ENCODE measurements at regions not wholly inside any gene's neighbourhood (a gene's known extent, or its start where the extent isn't known, plus 50 kb on each side); places are given as distances from the start of the nearest gene placed in this dataset.

DNA sequence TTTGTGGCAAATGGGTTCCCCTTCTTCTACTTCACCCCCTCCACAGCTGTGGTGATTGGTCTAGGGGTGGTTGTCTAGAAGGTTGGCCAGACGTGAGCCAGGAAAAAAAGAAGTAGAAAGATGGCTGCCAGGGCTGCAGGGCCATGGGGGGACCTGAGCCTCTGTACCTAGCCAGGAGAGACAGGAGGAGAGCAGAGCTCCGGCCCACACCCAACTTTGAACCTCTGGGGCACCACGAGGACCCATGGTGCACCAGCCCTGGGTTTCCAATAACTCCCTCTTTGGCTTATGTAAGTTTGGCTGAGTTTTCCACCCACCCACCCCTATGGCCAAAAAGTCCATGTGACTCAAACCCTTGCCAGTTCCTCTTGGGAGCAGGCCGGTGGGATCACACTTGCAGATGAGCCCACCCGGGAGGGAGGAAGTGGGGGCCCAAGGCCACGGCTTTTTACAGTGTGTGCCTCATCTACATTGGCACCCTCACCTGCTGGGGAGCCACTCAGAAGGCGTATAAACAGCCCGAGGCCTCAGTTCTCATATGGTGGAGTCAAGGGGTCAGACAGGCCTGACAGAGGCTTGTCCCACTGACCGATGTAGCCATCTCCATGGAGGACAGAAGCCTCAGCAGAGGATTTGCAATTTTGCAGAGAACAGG, 293.1 kb upstream of the HDAC4 start:
- DNase-seq (ENCODE audit: low read depth in 3 of 3, low spot score in 1 of 3): no peak

DNA sequence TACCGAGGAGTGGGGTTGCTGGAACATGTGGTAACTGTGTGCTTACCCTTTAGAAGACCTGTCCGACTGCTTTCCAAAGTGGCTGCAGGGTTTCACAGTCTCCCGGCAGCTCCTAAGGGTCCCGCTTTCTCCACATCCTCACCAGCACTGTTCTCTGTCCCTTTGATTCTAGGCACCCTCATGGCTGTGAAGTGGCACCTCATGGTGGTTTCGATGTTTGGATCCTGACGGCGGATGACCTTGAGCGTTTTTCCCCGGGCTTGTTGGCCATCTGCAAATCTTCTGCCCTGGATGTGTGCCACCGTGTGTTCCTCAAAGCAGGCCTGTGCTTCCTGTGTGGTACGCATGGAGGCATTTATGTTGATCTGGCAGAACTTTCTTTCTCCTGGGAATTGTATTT, 292.5 kb upstream of the HDAC4 start:
- DNase-seq (ENCODE audit: low read depth in 3 of 3, low spot score in 1 of 3): no peak

DNA sequence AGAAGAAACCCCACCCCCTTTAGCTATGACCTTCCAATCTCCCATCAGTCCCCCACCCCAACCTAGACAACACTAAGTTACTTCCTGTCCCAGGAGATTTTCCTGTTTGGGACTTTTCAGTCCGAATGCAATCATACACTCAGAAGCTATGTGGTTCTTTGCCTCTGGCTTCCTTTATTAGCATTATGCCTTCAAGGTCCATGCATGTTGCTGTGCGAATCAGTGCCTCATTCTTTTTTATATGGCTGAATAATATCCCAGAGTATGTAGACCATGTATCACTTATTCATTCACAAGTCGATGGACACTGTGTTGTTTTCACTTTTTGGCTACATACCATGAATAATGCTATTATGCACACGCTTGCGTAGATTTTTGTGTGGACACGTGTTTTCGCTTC, 292.1 kb upstream of the HDAC4 start:
- no peak for DNase-seq (ENCODE audit: low read depth in 3 of 3, low spot score in 1 of 3)

DNA sequence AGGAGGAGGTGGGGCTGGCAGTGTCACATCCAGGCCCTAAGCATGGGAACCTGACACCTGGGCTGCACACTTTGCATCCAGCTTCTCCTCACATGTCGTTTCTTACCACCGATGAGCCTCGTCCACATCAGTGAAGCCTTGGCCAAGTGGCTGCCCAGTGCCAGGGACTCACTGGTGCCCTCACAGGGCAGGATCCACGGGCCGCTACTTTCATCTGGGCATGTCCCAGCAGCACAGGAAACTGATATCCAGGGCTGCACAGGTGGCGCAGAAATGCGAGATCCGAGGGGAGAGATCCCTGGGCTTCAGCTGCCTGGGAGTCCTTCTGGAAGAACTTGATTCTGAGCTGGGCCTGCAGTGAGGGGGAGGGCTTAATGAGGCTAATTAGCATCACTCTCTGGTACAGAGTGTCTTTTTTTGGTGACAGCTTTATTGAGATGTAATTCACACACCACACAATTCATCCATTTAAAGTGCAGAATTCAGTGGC, 291.6 kb upstream of the HDAC4 start:
- no peak for DNase-seq (ENCODE audit: low read depth in 3 of 3, low spot score in 1 of 3)

DNA sequence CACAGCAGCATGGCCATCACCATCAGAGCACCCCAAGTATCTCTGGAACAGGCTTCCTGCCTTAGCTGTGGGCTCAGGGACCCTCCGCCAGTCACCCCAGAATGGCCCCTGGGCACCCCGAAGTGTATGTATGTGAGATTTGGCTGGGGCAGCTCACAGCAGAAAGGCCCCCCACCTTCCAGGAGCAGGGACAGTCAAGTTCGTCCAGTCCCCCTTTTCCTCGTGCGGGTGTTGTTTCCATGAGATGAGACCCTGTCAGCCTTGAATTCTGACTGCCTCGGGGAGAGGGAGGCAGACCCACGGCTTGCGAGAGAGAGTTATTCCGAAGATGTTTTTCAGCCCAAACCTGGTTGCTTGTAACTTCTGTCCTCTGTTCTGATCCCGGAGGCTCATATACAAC, 290.9 kb upstream of the HDAC4 start:
- DNase-seq (ENCODE audit: low read depth in 3 of 3, low spot score in 1 of 3): no peak

DNA sequence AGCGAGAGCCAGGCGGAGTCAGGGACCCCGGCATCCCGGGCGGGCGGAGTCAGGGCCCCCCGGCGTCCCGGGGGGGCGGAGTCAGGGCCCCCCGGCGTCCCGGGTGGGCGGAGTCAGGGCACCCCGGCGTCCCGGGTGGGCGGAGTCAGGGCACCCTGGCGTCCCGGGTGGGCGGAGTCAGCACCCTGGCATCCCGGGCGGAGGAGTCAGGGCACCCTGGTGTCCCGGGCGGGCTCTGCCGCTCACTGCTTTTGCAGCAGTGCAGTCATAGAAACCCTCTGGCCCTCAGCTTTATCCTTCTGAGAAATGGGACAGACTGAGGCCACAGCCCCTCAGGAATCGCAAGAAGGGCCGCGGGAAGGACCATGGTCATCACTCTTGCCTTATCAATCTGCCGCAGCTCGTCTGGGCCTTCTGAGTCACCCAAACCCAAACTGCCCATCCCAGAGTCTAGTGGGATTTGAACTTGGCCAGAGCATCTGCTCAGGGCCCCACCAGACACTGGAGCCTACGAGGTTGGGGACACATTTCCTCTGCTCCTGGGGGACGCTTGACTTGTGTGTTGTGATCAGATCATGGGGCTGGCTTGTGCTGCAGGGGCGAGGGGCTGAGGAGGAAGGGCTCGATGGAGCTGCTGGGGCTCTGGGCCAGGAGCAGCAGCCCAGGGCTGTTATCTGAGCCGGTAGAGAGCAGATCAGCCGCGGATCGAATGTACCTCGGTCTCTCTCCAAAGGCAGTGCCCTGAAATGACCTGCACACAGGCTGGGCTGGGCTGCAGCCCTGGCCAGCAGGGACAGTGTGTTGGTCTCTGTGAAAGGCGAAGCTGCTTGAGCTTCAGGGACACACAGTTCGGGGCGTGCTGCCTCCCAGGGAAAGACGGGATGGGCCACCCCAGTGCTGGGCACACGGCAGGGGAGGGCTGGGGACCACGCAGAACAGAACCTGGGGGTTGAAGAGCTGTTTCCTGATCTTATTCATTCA, 290.1 kb upstream of the HDAC4 start:
- DNase-seq (ENCODE audit: low read depth in 3 of 3, low spot score in 1 of 3): no peak

DNA sequence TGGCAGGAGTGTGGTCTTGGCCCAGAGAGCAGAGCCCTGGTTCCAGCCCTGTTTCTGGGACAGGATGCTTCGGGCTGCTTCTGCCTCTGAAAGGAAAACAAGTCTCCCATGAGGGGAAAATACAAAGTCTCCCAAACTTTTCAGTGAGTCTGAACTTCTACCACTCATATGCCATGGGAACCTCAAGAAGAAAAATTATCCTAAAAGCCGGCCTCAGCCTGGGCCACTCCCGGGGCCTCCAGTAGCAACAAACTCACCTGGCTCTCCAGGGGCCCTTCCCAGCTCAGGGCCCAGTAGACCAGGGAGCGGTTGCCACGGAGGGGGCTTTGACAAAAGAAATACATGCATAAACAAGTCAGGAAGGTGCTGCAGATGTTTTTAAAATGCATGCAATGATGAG, 289.2 kb upstream of the HDAC4 start:
- DNase-seq (ENCODE audit: low read depth in 3 of 3, low spot score in 1 of 3): no peak

DNA sequence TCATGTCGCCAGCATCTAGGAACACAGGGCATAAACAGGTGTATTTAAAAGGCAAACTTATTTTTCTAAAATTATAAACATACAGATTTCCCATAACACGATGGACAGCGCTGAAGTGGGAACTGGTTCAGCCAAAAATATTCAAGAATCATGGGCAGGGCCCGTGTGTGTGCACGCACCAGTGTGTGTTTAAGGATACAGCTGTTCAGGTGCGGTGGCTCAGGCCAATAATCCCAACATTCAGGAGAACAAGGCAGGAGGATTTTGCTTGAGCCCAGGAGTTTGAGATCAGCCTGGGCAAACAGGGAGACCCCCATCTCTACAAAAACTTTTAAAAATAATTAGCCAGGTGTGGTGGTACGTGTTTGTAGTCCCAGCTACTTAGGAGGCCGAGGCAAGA, 288.6 kb upstream of the HDAC4 start:
- DNase-seq (ENCODE audit: low read depth in 3 of 3, low spot score in 1 of 3): no peak

DNA sequence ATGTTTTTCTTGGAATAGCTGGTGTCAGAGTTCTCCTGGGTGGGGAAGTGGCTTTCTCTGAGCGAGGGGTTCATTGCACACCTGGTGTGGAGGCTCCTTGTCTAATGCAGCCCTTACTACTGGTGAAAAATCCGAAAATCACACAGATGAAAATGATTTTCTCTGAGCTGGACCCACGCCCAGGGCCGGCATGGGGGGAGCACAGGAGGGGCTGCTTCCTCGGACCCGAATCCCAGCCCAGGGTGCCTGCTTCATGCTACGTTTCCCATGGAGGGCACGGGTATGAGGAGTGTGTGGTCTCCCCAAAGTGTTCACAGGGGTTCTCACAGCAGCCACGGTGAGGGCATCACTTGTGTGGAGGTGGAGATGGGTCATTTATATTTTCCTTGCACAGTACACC, 288.0 kb upstream of the HDAC4 start:
- DNase-seq (ENCODE audit: low read depth in 3 of 3, low spot score in 1 of 3): no peak

DNA sequence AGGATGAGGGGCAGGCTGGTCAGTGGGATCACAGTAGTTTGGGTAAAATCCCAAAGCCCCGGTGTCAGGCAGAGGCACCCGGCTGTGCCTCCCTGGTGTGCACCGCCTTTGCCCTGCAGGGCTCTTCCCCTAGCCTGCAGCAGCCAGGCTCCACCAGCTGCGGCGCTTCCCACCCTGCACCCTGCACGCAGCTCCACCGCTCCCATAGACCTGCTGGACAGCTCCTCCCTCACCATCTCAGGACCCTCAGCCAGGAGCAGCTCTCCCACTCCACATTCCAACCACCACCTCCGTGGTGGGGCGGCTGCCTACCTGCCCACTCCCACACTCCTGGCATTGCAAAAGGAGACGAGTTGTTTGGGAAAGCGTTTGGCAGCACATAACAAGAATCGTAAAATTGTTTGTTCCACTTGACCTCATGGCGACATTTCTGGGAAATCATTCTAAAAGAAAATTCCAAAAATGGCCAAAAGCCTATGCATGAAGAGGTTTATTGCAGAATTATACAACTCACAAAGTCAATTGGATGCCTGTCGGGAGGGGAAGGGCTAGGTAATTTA, 287.4 kb upstream of the HDAC4 start:
- DNase-seq (ENCODE audit: low read depth in 3 of 3, low spot score in 1 of 3): no peak

DNA sequence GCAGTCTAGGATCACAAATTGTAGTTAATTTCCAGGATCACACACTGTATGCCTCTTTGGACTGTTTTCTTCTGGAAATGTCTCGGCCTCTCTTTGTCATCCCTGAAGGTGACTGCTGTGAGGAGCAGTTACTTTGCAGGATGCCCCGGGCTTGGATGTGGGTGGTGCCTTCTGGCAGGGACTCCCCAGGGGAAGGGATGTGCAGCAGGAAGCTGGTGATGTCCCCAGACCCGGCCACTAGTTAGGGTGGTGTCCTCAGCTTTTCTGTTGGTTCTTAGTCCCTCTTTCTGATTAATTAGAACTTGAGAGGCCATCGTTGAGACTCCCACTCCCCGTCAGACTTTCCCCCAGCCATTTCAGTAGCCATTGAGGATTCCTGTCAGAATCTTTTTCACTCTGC, 286.6 kb upstream of the HDAC4 start:
- no peak for DNase-seq (ENCODE audit: low read depth in 3 of 3, low spot score in 1 of 3)

DNA sequence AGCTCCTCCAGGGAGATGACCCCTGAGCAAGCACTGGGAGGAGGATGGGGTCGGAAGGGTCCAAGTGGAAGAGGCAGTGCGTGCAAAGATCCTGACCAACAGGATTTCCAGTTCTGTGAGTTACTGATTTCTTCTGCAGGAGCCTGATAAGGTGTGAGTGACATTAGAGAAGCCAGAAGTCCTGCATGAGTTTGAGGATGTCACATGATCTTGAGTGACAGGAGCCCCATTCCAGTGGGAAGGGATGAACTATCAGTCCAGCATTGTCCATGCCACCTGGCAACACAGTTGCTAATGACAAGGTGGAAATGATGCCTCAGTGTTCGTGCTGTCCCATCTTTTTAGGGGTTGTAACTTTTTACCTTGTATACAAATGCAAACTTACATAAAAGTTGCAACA, 285.1 kb upstream of the HDAC4 start:
- DNase-seq (ENCODE audit: low read depth in 3 of 3, low spot score in 1 of 3): no peak

DNA sequence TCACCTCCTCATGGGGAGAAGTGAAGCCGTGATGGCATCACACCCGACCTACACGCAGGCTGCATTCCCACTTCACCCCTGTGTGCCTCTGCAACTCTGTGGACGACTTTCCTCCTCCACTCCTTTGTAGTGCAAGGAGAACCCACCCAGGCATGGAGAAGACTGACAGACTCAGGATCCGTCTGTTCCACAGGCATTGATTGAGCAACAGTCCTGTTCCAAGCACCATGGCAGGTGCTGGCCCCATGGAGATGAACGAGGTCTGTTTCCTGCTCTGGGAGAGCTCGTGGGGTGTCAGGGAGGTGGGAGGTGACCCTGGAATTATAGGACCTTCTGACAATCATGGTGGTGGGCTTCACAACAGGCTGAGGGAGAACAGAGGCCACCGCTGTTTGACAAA, 284.7 kb upstream of the HDAC4 start:
- no peak for DNase-seq (ENCODE audit: low read depth in 3 of 3, low spot score in 1 of 3)

DNA sequence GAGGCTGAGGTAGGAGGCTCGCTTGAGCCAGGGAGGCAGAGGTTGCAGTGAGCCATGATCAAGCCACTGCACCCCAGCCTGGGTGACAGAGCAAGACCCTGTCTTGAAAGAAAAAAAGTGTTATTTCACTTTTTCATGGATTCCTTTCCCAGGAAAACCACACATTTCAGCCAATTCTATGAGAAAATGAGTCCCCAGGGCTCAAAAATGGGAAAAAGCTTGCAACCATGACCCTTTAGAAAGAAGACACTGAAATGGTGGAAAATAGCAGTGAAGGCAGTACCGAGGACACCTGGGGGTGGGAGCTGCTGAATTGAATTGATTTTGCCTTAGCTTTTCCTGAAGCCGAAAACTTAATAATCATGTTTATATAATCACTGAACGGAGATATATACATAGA, 284.2 kb upstream of the HDAC4 start:
- no peak for DNase-seq (ENCODE audit: low read depth in 3 of 3, low spot score in 1 of 3)

DNA sequence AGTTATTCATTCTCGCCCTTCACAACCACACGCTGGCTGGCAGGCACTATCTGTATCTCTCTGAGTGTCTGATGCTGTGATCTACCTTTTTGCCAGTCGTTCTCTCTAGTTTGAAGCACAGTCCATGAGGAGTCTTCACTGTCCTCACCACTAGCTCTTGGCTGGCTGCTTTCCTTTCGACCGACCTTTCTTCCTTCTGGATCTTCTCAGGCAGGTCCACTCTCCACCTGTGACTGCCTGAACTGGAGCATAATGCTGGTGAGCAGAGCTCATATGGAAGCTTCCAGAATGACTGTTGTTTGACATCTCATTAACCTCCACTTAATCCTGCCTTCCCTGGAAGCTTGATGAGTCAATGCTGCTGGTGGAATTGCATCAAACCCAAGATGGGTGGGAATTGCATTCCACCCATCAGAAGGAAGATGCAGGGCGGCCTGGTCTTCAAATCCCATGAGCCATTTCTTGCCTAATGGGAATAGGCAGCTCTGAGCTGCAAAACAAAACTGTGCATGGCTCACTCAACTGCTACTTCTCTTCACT, 283.5 kb upstream of the HDAC4 start:
- DNase-seq (ENCODE audit: low read depth in 3 of 3, low spot score in 1 of 3): no peak

DNA sequence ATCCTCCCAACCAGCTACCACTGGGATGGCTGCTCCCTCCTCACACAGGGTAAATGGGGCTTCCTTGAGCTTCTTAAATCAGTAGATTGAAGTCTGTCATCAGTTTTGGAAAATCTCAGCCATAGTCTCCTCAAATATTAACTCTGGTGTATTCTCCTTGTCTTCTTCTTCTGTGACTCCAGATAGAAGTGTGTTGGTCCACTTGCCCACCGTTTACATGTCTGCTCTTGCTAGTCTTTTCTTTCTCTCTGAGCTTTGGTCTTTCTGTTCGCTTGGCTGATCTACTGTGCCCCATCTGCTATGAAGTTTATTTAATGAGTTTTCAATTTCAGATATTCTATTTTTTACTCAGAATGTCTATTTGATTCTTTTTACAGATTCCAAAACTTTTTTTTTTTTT, 281.7 kb upstream of the HDAC4 start:
- no peak for DNase-seq (ENCODE audit: low read depth in 3 of 3, low spot score in 1 of 3)

DNA sequence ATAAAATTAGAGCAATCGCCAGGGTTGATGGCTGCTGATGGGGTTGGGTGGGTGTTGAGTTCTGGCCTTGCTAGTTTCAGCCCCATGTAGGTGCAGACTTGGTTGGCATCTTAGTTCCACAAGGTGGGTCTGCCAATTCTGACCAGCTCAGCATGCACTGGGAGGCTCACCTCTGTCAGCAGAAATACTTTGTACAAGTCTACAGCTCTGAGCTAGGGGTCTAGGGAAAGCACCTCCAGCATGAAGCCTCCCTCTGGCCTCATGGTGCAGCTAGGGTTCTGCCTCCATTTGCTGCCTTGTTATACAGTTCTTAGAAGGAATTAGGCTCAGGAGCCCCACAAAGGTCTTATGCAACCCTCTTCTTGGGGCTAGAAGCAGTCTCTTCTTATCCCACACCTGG, 278.9 kb upstream of the HDAC4 start:
- DNase-seq (ENCODE audit: low read depth in 3 of 3, low spot score in 1 of 3): no peak

DNA sequence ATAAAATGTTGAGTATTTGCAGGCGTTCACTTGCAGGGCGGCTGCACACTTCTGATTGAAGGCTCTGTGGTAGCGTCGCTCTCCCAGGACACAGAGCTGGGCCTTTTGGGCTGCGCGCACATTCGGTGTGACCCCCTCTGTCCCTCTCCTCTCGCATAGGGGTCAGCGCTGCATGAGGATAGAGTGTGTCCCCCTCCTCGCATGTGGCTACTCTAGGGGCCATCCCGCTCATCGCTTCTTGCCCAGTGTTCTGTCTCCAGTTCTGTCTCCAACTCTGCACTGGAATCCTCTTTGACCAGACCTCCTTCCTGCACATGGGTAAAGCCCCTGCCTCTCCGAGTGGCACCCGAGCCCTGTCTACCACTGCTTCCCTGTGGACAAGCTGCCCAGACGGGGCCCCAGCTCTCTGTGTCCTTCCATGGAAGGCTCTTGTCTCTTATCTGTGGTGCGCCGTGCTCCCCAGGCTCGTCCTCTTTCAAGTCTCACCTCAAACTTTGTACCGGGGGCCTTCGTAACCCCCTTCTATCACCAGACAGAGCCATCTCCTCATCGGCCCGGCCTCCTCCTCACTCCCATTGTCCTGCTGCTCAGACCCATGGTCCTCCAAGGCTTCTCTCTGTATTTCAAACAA, 278.0 kb upstream of the HDAC4 start:
- DNase-seq (ENCODE audit: low read depth in 3 of 3, low spot score in 1 of 3): no peak

DNA sequence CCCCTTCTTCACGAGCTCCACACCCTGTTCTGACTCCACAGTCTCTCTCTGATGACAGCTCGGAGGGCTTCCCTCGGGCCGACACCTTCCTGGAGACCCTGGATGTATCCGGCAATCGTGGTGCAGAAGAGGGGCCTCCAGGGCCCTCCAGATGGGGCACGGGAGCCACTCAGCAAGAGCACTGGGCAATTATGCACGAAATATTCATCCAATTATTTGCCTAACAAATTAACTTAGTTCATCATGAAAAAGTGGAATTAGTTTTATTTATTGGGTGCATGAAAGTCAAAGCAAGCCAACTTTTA, 277.3 kb upstream of the HDAC4 start:
- no peak for DNase-seq (ENCODE audit: low read depth in 3 of 3, low spot score in 1 of 3)

DNA sequence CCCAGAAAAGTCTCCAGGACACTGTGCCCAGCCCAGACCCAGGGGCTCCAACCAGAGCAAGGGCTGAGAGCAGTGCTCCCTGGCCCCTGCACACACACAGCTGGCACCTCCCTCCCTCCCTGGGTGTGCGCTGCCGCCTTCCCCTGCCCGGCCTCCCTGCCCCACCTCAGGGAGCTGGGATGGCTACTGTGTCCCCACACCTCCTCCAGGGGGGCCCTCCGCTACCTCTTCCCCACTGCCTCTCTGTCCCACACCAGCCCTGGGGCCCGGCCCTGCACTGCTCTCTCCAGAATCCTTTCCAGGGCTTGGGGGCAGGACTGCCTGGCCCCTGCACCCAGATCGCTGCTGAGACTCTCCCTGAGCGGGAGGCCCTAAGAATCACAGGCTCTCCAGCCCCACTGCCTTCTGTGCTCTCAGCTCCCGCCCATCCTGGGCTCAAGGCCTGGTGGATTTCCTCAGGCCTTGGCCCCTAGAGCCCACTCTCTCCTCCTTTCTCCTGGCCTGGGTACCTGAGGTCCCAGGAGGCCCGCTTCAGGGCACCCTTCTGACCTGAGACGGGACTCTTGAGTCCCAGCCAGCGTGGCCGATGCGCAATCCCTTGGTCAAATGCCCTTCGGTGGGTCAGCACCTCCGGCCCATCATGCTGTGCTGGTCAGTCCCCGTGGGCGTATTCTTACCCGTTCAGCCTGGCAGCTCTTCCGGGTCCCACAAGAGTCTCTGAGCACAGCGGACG, 276.8 kb upstream of the HDAC4 start:
- DNase-seq (ENCODE audit: low read depth in 3 of 3, low spot score in 1 of 3): no peak
